T-helper 2 cell treated with Interferon-gamma antibody and Interleukin-4, amounts not matched to agents 100 ng/mL and 5 ng/mL, for 36 hours (primary cell): ENCODE measurements at regions not wholly inside any gene's neighbourhood (a gene's known extent, or its start where the extent isn't known, plus 50 kb on each side); places are given as distances from the start of the nearest gene placed in this dataset.
"Not testable (repeated sequence)": the region's sequence is repeated elsewhere in the genome, so short reads cannot be mapped to it uniquely, and the experiment has no call there.

Experiments
- intact Hi-C: fragments of 100-400 bp; cut with micrococcal nuclease; formaldehyde crosslinking; loops from one replicate; pipeline ENCODE4 v1.15.1; 2023

- intact Hi-C loops, result no loop called here
These were observed 179.3 kb upstream of the RIMS1 start for GRCh38 chr6:71707059-71707458.

GRCh38 chr6:71720705-71721104, 165.6 kb upstream of the RIMS1 start:
- intact Hi-C loops, result no loop called here

GRCh38 chr6:71721642-71722041, 164.7 kb upstream of the RIMS1 start:
- intact Hi-C loops, result no loop called here

- intact Hi-C loops, result no loop called here
These were observed 163.6 kb upstream of the RIMS1 start for GRCh38 chr6:71722736-71723135.

GRCh38 chr6:71724456-71725125, 161.8 kb upstream of the RIMS1 start:
- intact Hi-C loops, result no loop called here

GRCh38 chr6:71725126-71725470, 161.3 kb upstream of the RIMS1 start:
- intact Hi-C loops, result no loop called here

GRCh38 chr6:71726121-71726520, 160.2 kb upstream of the RIMS1 start:
- intact Hi-C loops, result no loop called here

- intact Hi-C loops, result no loop called here
These were observed 158.6 kb upstream of the RIMS1 start for GRCh38 chr6:71727632-71728294.

- intact Hi-C loops, result no loop called here
These were observed 156.1 kb upstream of the RIMS1 start for GRCh38 chr6:71730284-71730683.

- intact Hi-C loops, result no loop called here
These were observed 152.1 kb upstream of the RIMS1 start for GRCh38 chr6:71733970-71734899.

GRCh38 chr6:71737953-71738352, 148.4 kb upstream of the RIMS1 start:
- intact Hi-C loops, result no loop called here

GRCh38 chr6:71745525-71745924, 140.8 kb upstream of the RIMS1 start:
- intact Hi-C loops, result no loop called here

- intact Hi-C loops, result no loop called here
These were observed 120.1 kb upstream of the RIMS1 start for GRCh38 chr6:71766146-71766760.

- intact Hi-C loops, result no loop called here
These were observed 119.6 kb upstream of the RIMS1 start for GRCh38 chr6:71766796-71767195.

- intact Hi-C loops, result no loop called here
These were observed 118.0 kb upstream of the RIMS1 start for GRCh38 chr6:71768356-71768755.

- intact Hi-C loops, result no loop called here
These were observed 77.5 kb upstream of the RIMS1 start for GRCh38 chr6:71808865-71809264.

- intact Hi-C loops, result no loop called here
These were observed 75.5 kb upstream of the RIMS1 start for GRCh38 chr6:71810880-71811279.

GRCh38 chr6:71822625-71823024, 63.7 kb upstream of the RIMS1 start:
- intact Hi-C loops, result no loop called here

GRCh38 chr6:71832110-71832764, 54.1 kb upstream of the RIMS1 start:
- intact Hi-C loops, result not testable (repeated sequence)
